ENCODE measurements at regions not wholly inside any gene's neighbourhood (a gene's known extent, or its start where the extent isn't known, plus 50 kb on each side); places are given as distances from the start of the nearest gene placed in this dataset.

GRCh38 chr3:69563151-69563550 is 176.1 kb upstream of the MITF start:
- ChIA-PET CTCF (no interaction called here), POLR2A (no interaction called here)
- no TSS peak for BruUV-seq (replicated peaks)
- H3K4me1 ChIP-seq (ENCODE audit: control insufficient read depth, extremely low read depth, insufficient read depth, low read length) = no peaks in the 10 kb centered on the region
- no peak overlapping the region for H3K9ac ChIP-seq (replicated peaks; ENCODE audit: extremely low read depth, insufficient read depth, low read length)
- peaks cover 5 to 23% of the 10 kb centered on the region in 2 experiments for H3K27me3 ChIP-seq (ENCODE audit: control insufficient read depth in 2 of 2, insufficient read depth in 2 of 2, low read length in 2 of 2)
- no peaks in the 10 kb centered on the region for H3K9me3 ChIP-seq (replicated peaks; ENCODE audit: control insufficient read depth, insufficient read depth, low read length)
- no peaks in the 10 kb centered on the region for H3K79me2 ChIP-seq (ENCODE audit: control insufficient read depth, insufficient read depth, low read length)
- H3K9me1 ChIP-seq (replicated peaks; ENCODE audit: control insufficient read depth, extremely low read depth, insufficient read depth, low read length) = no peaks in the 10 kb centered on the region
- dilution Hi-C loops (cut with MboI; ENCODE audit: extremely low pct_ligation_motif_present, low sequenced_read_pairs) (no loop called here), intact Hi-C loops (cut with micrococcal nuclease) (no loop called here)
- H2AFZ ChIP-seq (ENCODE audit: low read depth, low read length) = no peak overlapping the region
- no peaks in the 10 kb centered on the region for H4K20me1 ChIP-seq (replicated peaks; ENCODE audit: control insufficient read depth, extremely low read depth, insufficient read depth, low read length)
- DNase-seq (ENCODE audit: low read depth, low spot score) = no peak
- no peak for FAIRE-seq
- H3K4me3 ChIP-seq (replicated peaks in 1 of 3; ENCODE audit: insufficient read depth in 1 of 3, low read depth in 1 of 3, low read length in 3 of 3) = no peak overlapping the region
- no peak overlapping the region for H3K27ac ChIP-seq (ENCODE audit: insufficient read depth, low read depth, low read length)
- no peak overlapping the region for H3K4me2 ChIP-seq (ENCODE audit: insufficient read depth, low read length)
- no peak for TF ChIP-seq EZH2 (IDR thresholded peaks at IDR 0.05; ENCODE audit: borderline replicate concordance, low read depth, low read length, severe bottlenecking)
- no peak for TF ChIP-seq POLR2AphosphoS5 (IDR thresholded peaks at IDR 0.05; ENCODE audit: insufficient read depth, low read depth, low read length)
- TF ChIP-seq, protein P1, sequence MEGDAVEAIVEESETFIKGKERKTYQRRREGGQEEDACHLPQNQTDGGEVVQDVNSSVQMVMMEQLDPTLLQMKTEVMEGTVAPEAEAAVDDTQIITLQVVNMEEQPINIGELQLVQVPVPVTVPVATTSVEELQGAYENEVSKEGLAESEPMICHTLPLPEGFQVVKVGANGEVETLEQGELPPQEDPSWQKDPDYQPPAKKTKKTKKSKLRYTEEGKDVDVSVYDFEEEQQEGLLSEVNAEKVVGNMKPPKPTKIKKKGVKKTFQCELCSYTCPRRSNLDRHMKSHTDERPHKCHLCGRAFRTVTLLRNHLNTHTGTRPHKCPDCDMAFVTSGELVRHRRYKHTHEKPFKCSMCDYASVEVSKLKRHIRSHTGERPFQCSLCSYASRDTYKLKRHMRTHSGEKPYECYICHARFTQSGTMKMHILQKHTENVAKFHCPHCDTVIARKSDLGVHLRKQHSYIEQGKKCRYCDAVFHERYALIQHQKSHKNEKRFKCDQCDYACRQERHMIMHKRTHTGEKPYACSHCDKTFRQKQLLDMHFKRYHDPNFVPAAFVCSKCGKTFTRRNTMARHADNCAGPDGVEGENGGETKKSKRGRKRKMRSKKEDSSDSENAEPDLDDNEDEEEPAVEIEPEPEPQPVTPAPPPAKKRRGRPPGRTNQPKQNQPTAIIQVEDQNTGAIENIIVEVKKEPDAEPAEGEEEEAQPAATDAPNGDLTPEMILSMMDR (IDR thresholded peaks at IDR 0.05; ENCODE audit: extremely low read depth in 1 of 2, insufficient read depth in 1 of 2, low read depth in 1 of 2, low read length in 2 of 2) = no peak
- TF ChIP-seq JUN (IDR thresholded peaks at IDR 0.05; ENCODE audit: borderline replicate concordance, insufficient read depth, insufficient read length, low read depth) = no peak
- TF ChIP-seq, protein P2, sequence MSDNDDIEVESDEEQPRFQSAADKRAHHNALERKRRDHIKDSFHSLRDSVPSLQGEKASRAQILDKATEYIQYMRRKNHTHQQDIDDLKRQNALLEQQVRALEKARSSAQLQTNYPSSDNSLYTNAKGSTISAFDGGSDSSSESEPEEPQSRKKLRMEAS (IDR thresholded peaks at IDR 0.05; ENCODE audit: insufficient read depth, insufficient read length) = no peak
- TF ChIP-seq MYC (IDR thresholded peaks at IDR 0.05; ENCODE audit: low read depth, low read length) = no peak
- no peak for TF ChIP-seq GATA2 (IDR thresholded peaks at IDR 0.05; ENCODE audit: insufficient read depth, insufficient read length, low read depth, low read length)
- no peak for TF ChIP-seq POLR2A (IDR thresholded peaks at IDR 0.05; ENCODE audit: low read depth, low read length)
- TF ChIP-seq FOS (IDR thresholded peaks at IDR 0.05; ENCODE audit: borderline replicate concordance, insufficient read depth, low read length) = no peak
- H3K36me3 ChIP-seq (ENCODE audit: control insufficient read depth in 2 of 2, extremely low read depth in 1 of 2, insufficient read depth in 2 of 2, low read length in 2 of 2) = no peaks in the 10 kb centered on the region

Measured in endothelial cell of umbilical vein (primary cell).